SK-N-SH treated with all-trans-retinoic acid at 6 μM for 48 hours (cell line): ENCODE measurements at regions not wholly inside any gene's neighbourhood (a gene's known extent, or its start where the extent isn't known, plus 50 kb on each side); places are given as distances from the start of the nearest gene placed in this dataset.

Source experiments
- ATAC-seq: fragments of 200-7000 bp; cut with Tn5 transposase; 3 replicates; pipeline ENCODE4 v1.9.1; 2020; ENCODE audit warnings: mild to moderate bottlenecking, moderate library complexity
- ARNTL ChIP-seq: fragments of 450-650 bp; formaldehyde crosslinking; IDR thresholded peaks from 2 replicates; pipeline ENCODE4 v1.5.0; 2020; ENCODE audit warnings: low read depth, mild to moderate bottlenecking, moderate library complexity, borderline replicate concordance
- BACH2 ChIP-seq: fragments of 250-450 bp; sonication (Bioruptor Pico); IDR thresholded peaks from 2 replicates; pipeline ENCODE4 v1.9.0; 2021; ENCODE audit warnings: mild to moderate bottlenecking, borderline replicate concordance
- CSDC2 ChIP-seq: fragments of 250-450 bp; sonication (Bioruptor Pico); IDR thresholded peaks from 2 replicates; pipeline ENCODE4 v1.5.0; 2020; ENCODE audit warnings: mild to moderate bottlenecking, moderate library complexity
- ESRRG ChIP-seq: fragments of 250-450 bp; sonication (Bioruptor Pico); IDR thresholded peaks from 2 replicates; pipeline ENCODE4 v1.6.1; 2021; ENCODE audit warnings: mild to moderate bottlenecking
- GLIS3 ChIP-seq: fragments of 250-450 bp; sonication (Bioruptor Pico); IDR thresholded peaks from 2 replicates; pipeline ENCODE4 v1.5.0; 2020; ENCODE audit warnings: mild to moderate bottlenecking, moderate library complexity
- ISL1 ChIP-seq: fragments of 250-450 bp; sonication (Bioruptor Pico); IDR thresholded peaks from 2 replicates; pipeline ENCODE4 v2.1.2; 2022; ENCODE audit warnings: mild to moderate bottlenecking, moderate library complexity
- OSR1 ChIP-seq: fragments of 250-450 bp; sonication (Bioruptor Pico); IDR thresholded peaks from 2 replicates; pipeline ENCODE4 v1.8.0; 2022; ENCODE audit warnings: moderate library complexity, mild to moderate bottlenecking, inconsistent platforms
- PPARA ChIP-seq: fragments of 250-450 bp; sonication (Bioruptor Pico); IDR thresholded peaks from 2 replicates; pipeline ENCODE4 v1.5.0; 2020; ENCODE audit warnings: mild to moderate bottlenecking, borderline replicate concordance
- RARB ChIP-seq: fragments of 250-450 bp; sonication (Bioruptor Pico); IDR thresholded peaks from 2 replicates; pipeline ENCODE4 v1.8.0; 2021; ENCODE audit warnings: mild to moderate bottlenecking, moderate library complexity
- SNAI2 ChIP-seq: fragments of 250-450 bp; sonication (Bioruptor Pico); IDR thresholded peaks from 2 replicates; pipeline ENCODE4 v1.5.0; 2020; ENCODE audit warnings: mild to moderate bottlenecking, moderate library complexity
- TCF4 ChIP-seq: fragments of 250-450 bp; sonication (Bioruptor Pico); IDR thresholded peaks from 2 replicates; pipeline ENCODE4 v1.8.0; 2021; ENCODE audit warnings: mild to moderate bottlenecking, moderate library complexity, borderline replicate concordance
- TOX ChIP-seq: fragments of 250-450 bp; sonication (Bioruptor Pico); IDR thresholded peaks from 2 replicates; pipeline ENCODE4 v1.8.0; 2021; ENCODE audit warnings: mild to moderate bottlenecking, moderate library complexity, borderline replicate concordance
- ZFP3 ChIP-seq: fragments of 250-450 bp; sonication (Bioruptor Pico); IDR thresholded peaks from 2 replicates; pipeline ENCODE4 v1.5.0; 2020; ENCODE audit warnings: mild to moderate bottlenecking, moderate library complexity
- ZFP30 ChIP-seq: fragments of 450-650 bp; formaldehyde crosslinking; IDR thresholded peaks from 2 replicates; pipeline ENCODE4 v1.5.0; 2022; ENCODE audit warnings: mild to moderate bottlenecking, moderate library complexity
- ZNF565 ChIP-seq: fragments of 450-650 bp; formaldehyde crosslinking; conservative IDR thresholded peaks from 2 replicates; pipeline ENCODE4 v1.5.0; 2020; ENCODE audit warnings: low read depth, mild to moderate bottlenecking, moderate library complexity
- ZNF70 ChIP-seq: fragments of 450-650 bp; formaldehyde crosslinking; IDR thresholded peaks from 2 replicates; pipeline ENCODE4 v1.5.0; 2020; ENCODE audit warnings: mild to moderate bottlenecking, moderate library complexity
- ZNF8 ChIP-seq: fragments of 450-650 bp; formaldehyde crosslinking; IDR thresholded peaks from 2 replicates; pipeline ENCODE4 v1.5.0; 2020; ENCODE audit warnings: mild to moderate bottlenecking, moderate library complexity
- TF ChIP-seq, protein P1 (sequence below): fragments of 250-450 bp; sonication (Bioruptor Pico); IDR thresholded peaks from 2 replicates; pipeline ENCODE4 v1.5.0; 2020; ENCODE audit warnings: mild to moderate bottlenecking, moderate library complexity
- TF ChIP-seq, protein P2 (sequence below): fragments of 250-450 bp; sonication (Bioruptor Pico); IDR thresholded peaks from 2 replicates; pipeline ENCODE4 v1.8.0; 2021; ENCODE audit warnings: low read depth, mild to moderate bottlenecking, moderate library complexity, borderline replicate concordance
- TF ChIP-seq, protein P3 (sequence below): fragments of 250-450 bp; sonication (Bioruptor Pico); IDR thresholded peaks from 2 replicates; pipeline ENCODE4 v1.5.1; 2021; ENCODE audit warnings: mild to moderate bottlenecking, moderate library complexity
- TF ChIP-seq, protein P4 (sequence below): fragments of 250-450 bp; sonication (Bioruptor Pico); IDR thresholded peaks from 2 replicates; pipeline ENCODE4 v1.5.1; 2020; ENCODE audit warnings: low read depth, mild to moderate bottlenecking, moderate library complexity

DNA sequence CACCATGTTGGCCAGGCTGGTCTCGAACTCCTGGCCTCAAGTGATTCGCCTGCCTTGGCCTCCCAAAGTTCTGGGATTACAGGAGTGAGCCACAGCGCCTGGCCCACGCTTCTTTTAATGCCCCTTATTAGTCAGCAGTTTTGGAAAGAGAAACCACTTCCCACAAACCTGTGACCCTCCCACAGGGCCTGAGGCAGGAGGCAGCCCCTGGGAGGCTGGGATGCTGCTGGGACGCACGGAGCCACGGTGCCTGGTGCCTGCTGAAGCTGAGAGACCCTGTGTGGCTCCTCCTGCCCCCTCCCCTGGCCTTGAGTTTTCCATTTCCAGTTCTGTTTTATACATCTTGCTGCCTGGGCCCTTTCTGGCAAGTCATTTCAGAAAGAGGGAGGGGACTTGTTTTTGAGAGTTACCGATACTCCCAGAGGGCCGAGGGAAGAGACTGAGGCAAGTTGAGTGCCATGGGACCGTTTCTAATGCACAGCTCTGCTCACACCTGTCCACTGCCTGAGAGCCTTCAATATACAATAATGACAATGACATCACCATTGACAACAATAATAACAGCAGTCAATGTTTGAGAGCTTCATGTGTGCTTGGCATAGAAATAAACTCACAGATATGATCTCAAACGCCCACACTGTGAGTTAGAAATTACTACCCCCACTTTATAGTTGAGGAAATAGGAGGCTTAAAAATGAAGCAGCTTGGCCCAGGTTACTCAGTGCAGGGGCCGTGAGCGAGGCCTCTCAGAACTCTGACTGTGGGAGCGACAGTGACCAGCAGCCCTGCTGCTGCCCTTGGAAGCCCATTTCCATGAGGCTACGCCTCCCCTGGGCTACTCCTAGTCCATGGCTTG, 78.1 kb upstream of the YWHAQ start:
- no peak for TF ChIP-seq BACH2
- TF ChIP-seq, protein P1, sequence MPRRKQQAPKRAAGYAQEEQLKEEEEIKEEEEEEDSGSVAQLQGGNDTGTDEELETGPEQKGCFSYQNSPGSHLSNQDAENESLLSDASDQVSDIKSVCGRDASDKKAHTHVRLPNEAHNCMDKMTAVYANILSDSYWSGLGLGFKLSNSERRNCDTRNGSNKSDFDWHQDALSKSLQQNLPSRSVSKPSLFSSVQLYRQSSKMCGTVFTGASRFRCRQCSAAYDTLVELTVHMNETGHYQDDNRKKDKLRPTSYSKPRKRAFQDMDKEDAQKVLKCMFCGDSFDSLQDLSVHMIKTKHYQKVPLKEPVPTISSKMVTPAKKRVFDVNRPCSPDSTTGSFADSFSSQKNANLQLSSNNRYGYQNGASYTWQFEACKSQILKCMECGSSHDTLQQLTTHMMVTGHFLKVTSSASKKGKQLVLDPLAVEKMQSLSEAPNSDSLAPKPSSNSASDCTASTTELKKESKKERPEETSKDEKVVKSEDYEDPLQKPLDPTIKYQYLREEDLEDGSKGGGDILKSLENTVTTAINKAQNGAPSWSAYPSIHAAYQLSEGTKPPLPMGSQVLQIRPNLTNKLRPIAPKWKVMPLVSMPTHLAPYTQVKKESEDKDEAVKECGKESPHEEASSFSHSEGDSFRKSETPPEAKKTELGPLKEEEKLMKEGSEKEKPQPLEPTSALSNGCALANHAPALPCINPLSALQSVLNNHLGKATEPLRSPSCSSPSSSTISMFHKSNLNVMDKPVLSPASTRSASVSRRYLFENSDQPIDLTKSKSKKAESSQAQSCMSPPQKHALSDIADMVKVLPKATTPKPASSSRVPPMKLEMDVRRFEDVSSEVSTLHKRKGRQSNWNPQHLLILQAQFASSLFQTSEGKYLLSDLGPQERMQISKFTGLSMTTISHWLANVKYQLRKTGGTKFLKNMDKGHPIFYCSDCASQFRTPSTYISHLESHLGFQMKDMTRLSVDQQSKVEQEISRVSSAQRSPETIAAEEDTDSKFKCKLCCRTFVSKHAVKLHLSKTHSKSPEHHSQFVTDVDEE (CRISPR knock-in tag): no peak
- TF ChIP-seq GLIS3 (CRISPR knock-in tag): no peak
- TF ChIP-seq ZFP30 (CRISPR knock-in tag): no peak
- no peak for TF ChIP-seq PPARA (CRISPR knock-in tag)
- TF ChIP-seq, protein P2, sequence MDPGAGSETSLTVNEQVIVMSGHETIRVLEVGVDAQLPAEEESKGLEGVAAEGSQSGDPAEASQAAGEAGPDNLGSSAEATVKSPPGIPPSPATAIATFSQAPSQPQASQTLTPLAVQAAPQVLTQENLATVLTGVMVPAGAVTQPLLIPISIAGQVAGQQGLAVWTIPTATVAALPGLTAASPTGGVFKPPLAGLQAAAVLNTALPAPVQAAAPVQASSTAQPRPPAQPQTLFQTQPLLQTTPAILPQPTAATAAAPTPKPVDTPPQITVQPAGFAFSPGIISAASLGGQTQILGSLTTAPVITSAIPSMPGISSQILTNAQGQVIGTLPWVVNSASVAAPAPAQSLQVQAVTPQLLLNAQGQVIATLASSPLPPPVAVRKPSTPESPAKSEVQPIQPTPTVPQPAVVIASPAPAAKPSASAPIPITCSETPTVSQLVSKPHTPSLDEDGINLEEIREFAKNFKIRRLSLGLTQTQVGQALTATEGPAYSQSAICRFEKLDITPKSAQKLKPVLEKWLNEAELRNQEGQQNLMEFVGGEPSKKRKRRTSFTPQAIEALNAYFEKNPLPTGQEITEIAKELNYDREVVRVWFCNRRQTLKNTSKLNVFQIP (CRISPR knock-in tag): no peak
- TF ChIP-seq ZNF565 (CRISPR knock-in tag): no peak
- no peak for TF ChIP-seq TOX
- TF ChIP-seq ARNTL: no peak
- TF ChIP-seq, protein P3, sequence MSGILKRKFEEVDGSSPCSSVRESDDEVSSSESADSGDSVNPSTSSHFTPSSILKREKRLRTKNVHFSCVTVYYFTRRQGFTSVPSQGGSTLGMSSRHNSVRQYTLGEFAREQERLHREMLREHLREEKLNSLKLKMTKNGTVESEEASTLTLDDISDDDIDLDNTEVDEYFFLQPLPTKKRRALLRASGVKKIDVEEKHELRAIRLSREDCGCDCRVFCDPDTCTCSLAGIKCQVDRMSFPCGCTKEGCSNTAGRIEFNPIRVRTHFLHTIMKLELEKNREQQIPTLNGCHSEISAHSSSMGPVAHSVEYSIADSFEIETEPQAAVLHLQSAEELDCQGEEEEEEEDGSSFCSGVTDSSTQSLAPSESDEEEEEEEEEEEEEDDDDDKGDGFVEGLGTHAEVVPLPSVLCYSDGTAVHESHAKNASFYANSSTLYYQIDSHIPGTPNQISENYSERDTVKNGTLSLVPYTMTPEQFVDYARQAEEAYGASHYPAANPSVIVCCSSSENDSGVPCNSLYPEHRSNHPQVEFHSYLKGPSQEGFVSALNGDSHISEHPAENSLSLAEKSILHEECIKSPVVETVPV (CRISPR knock-in tag): no peak
- no peak for TF ChIP-seq ISL1 (CRISPR knock-in tag)
- TF ChIP-seq RARB (CRISPR knock-in tag): no peak
- TF ChIP-seq, protein P4, sequence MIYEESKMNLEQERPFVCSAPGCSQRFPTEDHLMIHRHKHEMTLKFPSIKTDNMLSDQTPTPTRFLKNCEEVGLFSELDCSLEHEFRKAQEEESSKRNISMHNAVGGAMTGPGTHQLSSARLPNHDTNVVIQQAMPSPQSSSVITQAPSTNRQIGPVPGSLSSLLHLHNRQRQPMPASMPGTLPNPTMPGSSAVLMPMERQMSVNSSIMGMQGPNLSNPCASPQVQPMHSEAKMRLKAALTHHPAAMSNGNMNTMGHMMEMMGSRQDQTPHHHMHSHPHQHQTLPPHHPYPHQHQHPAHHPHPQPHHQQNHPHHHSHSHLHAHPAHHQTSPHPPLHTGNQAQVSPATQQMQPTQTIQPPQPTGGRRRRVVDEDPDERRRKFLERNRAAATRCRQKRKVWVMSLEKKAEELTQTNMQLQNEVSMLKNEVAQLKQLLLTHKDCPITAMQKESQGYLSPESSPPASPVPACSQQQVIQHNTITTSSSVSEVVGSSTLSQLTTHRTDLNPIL (CRISPR knock-in tag): no peak
- no peak for TF ChIP-seq ESRRG
- TF ChIP-seq ZNF8 (CRISPR knock-in tag): no peak
- no peak for TF ChIP-seq ZNF70 (CRISPR knock-in tag)
- no peak for TF ChIP-seq ZFP3 (CRISPR knock-in tag)
- no peak for TF ChIP-seq OSR1 (CRISPR knock-in tag)
- no peak for TF ChIP-seq TCF4 (CRISPR knock-in tag)
- no peak for TF ChIP-seq SNAI2 (CRISPR knock-in tag)
- TF ChIP-seq, all 23 proteins: peak for 0

DNA sequence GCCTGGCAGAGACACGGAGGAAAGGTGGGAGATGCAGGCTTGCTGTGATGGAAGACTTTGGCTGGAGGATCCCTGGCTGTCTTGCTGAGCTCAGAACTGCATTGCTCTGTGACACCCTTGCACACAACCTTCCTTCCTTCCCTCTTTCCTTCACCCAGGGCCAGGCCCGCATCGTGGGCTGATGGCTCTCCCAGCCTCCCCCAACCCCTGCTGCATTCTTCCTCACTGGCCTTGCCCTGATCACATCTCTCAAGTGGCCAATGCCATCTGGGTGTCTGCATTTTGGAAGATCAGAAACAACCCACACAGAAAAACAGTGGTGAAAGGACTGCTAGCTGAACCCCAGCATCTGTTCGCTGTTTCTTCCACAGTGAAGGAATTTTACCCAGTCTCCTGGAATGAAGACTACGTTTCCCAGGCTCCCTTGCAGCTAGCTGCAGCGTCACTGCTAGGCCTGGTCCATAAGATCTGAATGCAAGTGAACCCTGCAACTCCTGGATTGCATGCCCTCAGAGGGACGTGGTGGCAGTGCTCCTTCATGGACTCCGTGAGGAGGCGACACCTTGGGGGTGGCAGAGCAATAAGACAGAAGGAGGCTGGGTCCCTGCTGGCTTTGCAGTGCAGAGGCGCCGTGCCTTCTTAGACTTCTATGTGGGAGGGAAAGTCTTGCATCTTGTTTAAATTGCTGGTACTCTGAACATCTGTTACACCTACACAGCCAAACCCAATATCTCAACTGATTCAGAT, 78.9 kb upstream of the YWHAQ start:
- no peak for TF ChIP-seq ESRRG
- TF ChIP-seq TOX: no peak
- no peak for TF ChIP-seq ZNF8 (CRISPR knock-in tag)
- TF ChIP-seq RARB (CRISPR knock-in tag): no peak
- no peak for TF ChIP-seq SNAI2 (CRISPR knock-in tag)
- no peak for TF ChIP-seq ZFP3 (CRISPR knock-in tag)
- no peak for TF ChIP-seq CSDC2 (CRISPR knock-in tag)
- TF ChIP-seq, protein P3 (CRISPR knock-in tag): no peak
- no peak for TF ChIP-seq GLIS3 (CRISPR knock-in tag)
- TF ChIP-seq, all 23 proteins: peak for 0
- ATAC-seq: no peak

More for the DNA sequence above, 78.1 kb upstream of the YWHAQ start:
- ATAC-seq: no peak
